Spleen (tissue), 7 donors: ENCODE measurements at regions not wholly inside any gene's neighbourhood (a gene's known extent, or its start where the extent isn't known, plus 50 kb on each side); places are given as distances from the start of the nearest gene placed in this dataset.

ENCODE experiments used
- POLR2AphosphoS5 ChIP-seq, 3 donors: sonication (generic); formaldehyde crosslinking; IDR thresholded peaks; one replicate each; pipeline ENCODE4 v1.5.1; 2017; ENCODE audit warnings: antibody characterized with exemption in 3 of 3
- TF ChIP-seq, protein P1 (sequence below), 11 experiments: fragments of 200-600 bp in 7 of 11; fragments of 450-650 bp in 4 of 11; sonication (generic) in 4 of 11; IDR thresholded peaks in 8 of 11; conservative IDR thresholded peaks in 3 of 11; 1 replicate in 7 of 11; 2 replicates in 4 of 11; pipeline versions ENCODE4 v1.4.0 to v1.8.0; 2016 to 2021; ENCODE audit warnings: antibody characterized with exemption in 11 of 11, inconsistent platforms in 4 of 11, mild to moderate bottlenecking in 1 of 11
- donor health status: DM: no; HTN: no; CAD: no; lungs with moderate emphysema.
- donor health status: DM: no; HTN: no; CAD: no.
- donor health status: DM: no; HTN: no; CAD: no.

GRCh38 chr4:26106776-26107175 is 192.8 kb downstream of the SMIM20 start:
- no peak for TF ChIP-seq POLR2AphosphoS5 (IDR thresholded peaks at IDR 0.05)
- TF ChIP-seq, protein P1, sequence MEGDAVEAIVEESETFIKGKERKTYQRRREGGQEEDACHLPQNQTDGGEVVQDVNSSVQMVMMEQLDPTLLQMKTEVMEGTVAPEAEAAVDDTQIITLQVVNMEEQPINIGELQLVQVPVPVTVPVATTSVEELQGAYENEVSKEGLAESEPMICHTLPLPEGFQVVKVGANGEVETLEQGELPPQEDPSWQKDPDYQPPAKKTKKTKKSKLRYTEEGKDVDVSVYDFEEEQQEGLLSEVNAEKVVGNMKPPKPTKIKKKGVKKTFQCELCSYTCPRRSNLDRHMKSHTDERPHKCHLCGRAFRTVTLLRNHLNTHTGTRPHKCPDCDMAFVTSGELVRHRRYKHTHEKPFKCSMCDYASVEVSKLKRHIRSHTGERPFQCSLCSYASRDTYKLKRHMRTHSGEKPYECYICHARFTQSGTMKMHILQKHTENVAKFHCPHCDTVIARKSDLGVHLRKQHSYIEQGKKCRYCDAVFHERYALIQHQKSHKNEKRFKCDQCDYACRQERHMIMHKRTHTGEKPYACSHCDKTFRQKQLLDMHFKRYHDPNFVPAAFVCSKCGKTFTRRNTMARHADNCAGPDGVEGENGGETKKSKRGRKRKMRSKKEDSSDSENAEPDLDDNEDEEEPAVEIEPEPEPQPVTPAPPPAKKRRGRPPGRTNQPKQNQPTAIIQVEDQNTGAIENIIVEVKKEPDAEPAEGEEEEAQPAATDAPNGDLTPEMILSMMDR (IDR thresholded peaks at IDR 0.05 in 8 of 11, conservative IDR thresholded peaks at IDR 0.05 in 3 of 11): no peak
